ENCODE measurements at regions not wholly inside any gene's neighbourhood (a gene's known extent, or its start where the extent isn't known, plus 50 kb on each side); places are given as distances from the start of the nearest gene placed in this dataset.
"Not testable (repeated sequence)": the region's sequence is repeated elsewhere in the genome, so short reads cannot be mapped to it uniquely, and the experiment has no call there.

DNA sequence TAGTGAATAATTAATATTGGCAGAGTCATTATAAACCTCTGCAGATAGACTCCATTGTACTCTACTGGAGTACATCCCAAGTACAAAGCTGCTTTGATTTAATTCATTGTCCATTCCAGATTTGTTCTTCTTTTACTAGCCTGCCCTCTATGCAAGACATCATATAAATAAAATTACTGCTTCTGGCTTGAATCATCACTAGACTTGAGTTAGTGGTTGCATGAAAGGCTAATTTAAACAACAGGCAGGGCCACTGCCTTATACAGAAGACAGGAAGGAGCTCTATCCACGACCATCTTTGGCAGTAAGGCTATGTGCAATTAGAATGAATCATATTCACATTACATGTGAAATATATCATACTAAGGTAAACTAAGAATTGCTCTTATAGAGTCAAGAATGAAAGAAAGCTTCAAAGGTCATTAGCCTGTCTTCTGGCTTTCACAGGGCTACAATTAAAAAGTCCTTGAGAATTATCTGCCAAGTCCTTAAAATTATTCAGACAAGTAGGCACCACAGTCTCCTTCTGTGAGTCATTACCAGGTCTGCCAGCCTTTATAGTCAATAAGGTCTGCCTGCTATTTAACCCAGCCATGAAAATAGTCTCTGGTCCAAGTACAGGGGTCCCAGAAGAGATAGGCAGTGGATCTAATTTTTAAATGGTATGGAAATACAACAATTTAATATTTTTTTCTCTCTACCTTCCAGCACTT lies 631.8 kb downstream of the TMTC2 start:
- peak; percentile 27 for DNase-seq

DNA sequence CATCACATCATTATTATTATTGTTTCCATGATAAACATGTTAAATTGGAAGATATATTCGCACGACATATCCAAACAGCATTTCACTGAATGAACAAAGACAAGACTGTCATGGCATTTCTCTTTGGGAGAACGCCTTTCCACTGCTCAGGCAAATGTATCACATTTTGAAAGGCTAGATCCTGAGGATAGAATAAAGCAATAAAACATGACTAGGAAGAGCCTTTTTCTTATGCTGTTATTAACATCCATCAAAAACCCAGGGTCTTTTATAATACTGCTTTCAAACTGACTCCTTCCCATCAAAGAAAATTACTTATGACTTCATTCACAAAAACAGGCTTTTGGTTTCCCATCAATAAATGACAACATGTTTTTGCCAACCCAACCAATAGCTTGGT lies 630.9 kb downstream of the TMTC2 start:
- no peak for DNase-seq

GRCh38 chr12:83313827-83314226 lies 627.1 kb downstream of the TMTC2 start:
- DNase-seq, result no peak

GRCh38 chr12:83313322-83313721 lies 626.6 kb downstream of the TMTC2 start:
- DNase-seq, result no peak

DNA sequence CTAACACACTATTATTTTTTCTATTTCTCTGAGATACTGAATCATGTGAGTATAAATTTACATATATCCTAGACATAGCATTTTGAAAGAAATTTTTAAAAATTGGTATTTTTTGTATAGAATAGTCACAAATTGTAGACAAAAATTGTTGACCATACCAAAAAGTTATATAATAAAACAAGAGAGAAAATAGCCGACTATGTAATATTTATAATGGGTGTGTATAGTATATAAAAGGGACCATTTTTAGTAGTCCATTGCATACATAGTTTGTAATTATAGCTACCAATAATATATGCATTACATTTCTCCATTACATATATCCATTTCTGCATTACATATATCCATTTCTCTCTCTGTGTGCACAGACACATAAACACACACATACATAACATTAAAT lies 590.2 kb downstream of the TMTC2 start:
- DNase-seq, result no peak

DNA sequence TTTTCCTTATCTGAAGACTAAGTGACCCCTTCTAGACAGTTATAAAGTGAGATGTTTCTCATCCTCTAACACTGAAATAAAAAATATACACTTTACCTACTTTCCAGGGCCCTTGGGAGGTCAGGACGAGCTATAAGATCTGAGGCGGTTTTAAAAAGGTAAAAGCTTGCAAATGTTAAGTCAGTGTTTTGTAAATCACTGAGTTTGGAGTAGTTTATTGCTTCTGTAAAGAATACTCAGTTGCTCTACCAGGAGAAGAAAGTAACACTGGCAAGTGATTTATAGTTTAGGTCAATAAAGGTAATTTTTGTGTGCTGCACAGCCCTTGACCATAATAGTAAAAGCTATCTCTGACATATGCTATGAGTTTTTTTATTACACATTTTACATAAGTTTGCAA lies 584.5 kb downstream of the TMTC2 start:
- no peak for DNase-seq

GRCh38 chr12:83265808-83266207 lies 579.1 kb downstream of the TMTC2 start:
- peak; percentile 1 for DNase-seq

- DNase-seq, result no peak
Observed at GRCh38 chr12:83261998-83262397, 575.3 kb downstream of the TMTC2 start.

GRCh38 chr12:83260126-83260525 lies 573.4 kb downstream of the TMTC2 start:
- DNase-seq, result not testable (repeated sequence)

DNA sequence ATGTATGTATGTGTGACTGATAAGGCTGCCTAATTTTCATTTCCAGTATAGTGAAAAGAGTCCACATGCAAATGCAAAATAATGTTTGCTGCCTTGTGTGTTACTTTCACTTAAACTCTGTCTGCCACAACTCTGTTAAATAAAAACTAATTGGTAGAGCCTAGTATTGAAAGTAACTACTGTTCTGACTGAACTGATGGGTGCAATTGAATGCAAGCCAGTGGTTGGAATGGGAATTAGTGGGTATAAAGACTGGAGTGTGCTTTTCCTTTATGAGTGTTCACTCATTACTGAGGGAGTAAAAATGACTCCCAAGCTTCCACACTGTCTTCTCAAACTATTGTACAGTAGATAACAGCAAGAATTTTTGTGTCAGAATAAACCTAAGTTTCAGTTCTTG lies 571.0 kb downstream of the TMTC2 start:
- no peak for DNase-seq

DNA sequence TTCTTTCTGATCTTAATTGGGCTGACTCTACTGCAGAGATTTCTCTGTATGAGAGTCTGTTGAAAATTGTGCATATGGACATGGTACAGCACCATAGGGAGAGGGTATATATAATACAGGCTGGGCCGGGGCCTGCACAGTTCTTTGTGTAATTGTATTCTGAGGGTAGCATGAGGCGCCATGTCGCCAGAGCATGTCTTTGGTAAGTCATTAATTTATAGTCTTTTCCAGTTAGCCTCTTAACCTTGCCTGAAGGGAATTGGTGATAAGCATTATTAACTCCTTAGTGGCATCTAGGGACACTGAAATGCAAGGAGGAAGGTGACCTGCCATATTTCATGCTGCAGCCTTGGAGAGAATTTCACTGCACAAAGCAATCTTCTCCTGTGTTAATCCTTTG lies 569.9 kb downstream of the TMTC2 start:
- DNase-seq, result no peak

GRCh38 chr12:83250866-83251265 lies 564.2 kb downstream of the TMTC2 start:
- DNase-seq, result no peak

- DNase-seq, result no peak
Observed at GRCh38 chr12:83245156-83245555, 558.5 kb downstream of the TMTC2 start.

DNA sequence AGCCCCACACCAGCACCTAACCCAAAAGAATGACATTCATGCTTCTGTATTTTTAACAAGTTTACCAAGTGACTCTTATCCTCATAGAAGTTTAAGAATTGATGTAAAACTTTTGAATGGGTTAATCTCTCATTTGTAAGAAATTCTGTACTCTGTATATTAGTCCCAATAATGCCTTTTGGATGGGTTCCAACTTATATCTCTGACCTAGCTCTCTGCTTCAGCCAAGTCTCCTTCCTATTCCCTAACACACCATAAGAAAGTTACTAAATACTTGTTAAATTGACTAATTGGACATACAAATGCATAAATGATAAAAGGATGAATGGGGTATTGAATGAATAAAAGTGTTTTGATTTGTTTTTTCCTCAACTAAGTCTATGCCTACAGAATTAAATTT lies 557.3 kb downstream of the TMTC2 start:
- no peak for DNase-seq

DNA sequence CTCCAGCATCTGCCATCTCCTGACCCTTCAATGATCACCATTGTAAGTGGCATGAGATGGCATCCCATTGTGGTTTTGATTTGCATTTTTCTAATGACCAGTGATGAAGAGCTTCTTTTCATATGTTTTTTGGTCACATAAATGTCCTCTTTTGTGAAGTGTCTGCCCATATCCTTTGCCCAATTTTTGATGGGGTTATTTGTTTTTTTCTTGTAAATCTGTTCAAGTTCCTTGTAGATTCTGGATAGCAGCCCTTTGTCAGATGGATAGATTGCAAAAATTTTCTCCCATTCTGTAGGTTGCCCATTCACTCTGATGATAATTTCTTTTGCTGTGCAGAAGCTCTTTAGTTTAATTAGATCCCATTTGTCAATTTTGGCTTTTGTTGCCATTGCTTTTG lies 547.3 kb downstream of the TMTC2 start:
- DNase-seq, result not testable (repeated sequence)

- not testable (repeated sequence) for DNase-seq
Observed at GRCh38 chr12:83226960-83227359, 540.3 kb downstream of the TMTC2 start.

DNA sequence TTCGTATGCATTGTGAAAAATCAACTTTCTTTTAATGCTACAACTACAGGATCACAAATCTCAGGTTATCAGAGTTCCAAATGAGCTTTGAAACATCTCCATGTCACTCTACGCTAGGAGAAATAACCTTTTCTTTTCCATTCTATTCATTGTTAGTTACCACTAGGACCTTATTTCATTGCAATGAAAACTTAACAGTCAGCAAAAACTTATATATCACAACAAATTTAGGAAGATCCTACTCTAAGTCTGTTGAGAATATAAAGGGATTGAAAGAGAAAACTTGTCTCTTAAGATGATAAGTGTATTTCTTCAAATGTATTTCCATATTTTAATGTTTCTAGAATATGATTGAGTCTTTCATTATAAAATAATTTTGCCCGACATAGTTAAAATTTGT lies 539.1 kb downstream of the TMTC2 start:
- no peak for DNase-seq

DNA sequence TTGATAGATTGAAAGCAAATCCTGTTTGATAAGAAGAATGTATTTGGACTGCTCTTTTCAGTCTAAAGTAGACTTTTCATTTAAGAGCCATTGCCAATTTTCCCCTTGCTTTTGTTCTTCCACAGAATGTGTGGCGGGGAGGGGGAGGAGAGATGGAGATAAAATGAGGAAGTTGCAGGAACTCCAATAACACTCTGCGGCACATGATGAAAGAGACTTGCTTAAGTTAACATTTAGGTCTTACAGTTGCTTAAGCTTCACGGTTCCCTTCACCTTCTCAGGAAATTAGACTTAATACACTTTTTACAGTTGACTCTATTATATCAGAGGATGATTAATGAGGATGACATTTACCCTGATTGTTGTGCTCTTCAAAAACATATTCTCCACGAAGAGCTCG lies 537.3 kb downstream of the TMTC2 start:
- no peak for DNase-seq

DNA sequence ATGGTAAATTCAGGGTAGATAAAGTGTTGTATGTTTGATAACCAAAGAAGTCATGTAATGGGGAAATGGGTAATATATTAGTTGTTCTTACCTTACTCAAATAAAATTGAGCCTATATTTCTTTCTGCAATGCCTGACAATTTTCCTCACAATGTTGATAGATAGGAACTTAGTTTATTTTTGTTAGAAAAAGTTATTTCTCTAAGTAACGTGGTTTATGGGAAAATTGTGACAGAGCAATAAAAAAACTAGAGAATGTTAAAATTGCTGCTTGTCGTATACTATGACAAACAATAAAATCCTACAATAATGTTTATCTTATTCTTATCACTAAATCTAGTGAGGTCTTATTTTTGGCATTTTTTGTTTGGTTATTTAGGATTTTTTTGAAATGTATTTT lies 534.1 kb downstream of the TMTC2 start:
- DNase-seq, result no peak

DNA sequence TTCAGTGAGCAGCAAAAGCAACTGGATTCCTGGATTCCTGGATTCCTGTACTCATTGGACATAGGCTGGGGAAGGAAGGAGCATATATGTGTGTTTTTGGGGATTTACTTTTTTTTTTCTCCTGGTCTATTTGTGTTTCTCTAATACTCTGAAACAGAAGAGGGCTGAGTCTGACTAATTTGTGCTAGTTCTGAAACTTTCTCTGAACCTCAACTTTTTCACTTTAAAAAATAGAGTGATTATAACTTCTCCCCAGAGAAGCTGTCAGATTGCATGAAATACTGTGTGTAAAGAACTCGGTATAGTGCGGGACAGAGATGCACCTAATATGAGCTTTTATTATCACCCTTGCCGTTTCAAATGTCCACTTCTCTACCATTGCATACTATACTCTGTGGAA lies 529.5 kb downstream of the TMTC2 start:
- no peak for DNase-seq

DNA sequence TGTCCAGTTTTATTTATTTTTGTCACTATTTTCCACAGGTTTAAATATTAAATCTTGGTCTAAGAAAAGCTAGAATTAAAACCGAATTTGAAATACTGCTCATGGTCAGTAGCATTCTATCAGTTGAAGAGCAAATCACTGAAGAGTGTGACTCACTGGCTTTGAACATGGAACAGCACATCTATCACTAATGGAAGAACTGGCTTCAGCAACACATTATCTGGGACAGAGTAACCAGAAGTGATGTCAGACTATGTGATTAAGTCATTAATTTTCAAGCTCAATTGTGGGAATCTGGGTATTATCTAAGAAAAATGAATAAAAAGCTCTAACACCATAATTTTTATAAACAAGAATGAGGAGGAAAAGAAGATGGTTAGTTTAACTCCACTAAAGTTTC lies 527.5 kb downstream of the TMTC2 start:
- no peak for DNase-seq

- no peak for DNase-seq
Observed at GRCh38 chr12:83210933-83211332, 524.2 kb downstream of the TMTC2 start.

DNA sequence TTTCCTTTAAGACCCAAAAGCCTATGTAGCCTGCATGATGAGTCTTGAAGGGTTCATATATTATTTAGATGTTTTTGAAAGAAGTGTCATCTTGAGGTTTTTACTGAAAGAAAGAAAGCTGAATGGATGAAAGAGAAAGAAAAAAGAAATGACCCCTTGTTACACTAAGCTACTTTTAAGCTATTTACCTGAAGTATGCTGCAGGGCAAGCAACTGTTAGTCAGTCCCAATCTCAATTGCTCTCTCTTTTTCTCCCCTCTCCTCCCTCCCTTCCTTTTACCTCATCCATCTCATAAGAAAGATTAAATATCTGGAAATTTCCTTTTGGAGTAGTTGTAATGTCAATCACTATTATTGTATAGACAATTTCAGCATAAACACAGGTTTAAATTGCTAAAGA lies 512.4 kb downstream of the TMTC2 start:
- no peak for DNase-seq

GRCh38 chr12:83198291-83199015 lies 511.7 kb downstream of the TMTC2 start:
- DNase-seq, result no peak
